Erythroblast (primary cell): ENCODE measurements at regions not wholly inside any gene's neighbourhood (a gene's known extent, or its start where the extent isn't known, plus 50 kb on each side); places are given as distances from the start of the nearest gene placed in this dataset.

Source experiments
- GATA1 ChIP-seq: IDR thresholded peaks from 2 replicates; pipeline ENCODE4 v1.6.1; 2011; ENCODE audit warnings: low read depth, mild to moderate bottlenecking, control low read depth, low read length, moderate library complexity
- POLR2A ChIP-seq: IDR thresholded peaks from 2 replicates; pipeline ENCODE4 v1.6.1; 2011; ENCODE audit warnings: mild to moderate bottlenecking, low read length

DNA sequence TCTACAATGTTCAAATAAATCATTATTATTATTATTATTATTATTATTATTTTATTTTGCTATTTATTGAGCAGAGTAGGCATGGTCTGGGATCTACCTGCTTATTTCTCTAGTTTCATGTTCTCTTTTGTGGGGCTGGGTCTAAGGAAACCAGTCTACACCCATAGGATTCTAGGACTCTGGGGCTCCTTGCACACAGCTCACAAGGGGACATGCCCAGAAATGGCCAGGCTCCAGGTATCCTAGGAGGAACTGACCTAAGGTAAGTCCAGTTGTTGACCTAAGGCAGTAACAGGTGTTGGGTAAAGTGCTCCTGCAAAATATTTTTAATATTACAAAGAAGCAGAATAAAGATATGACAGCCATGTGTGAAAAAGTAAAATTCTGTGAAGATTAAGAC, 149.6 kb upstream of the TBL1XR1 start:
- no peak for TF ChIP-seq POLR2A
- no peak for TF ChIP-seq GATA1
